HEK293 (cell line): ENCODE measurements at regions not wholly inside any gene's neighbourhood (a gene's known extent, or its start where the extent isn't known, plus 50 kb on each side); places are given as distances from the start of the nearest gene placed in this dataset.

Source experiments
- CTCF ChIA-PET: fragments of 350-600 bp; formaldehyde crosslinking; extraction: SDS; loops from one replicate; lab custom pipeline; 2021; ENCODE audit warnings: antibody characterized with exemption; lab: Yijun Ruan, JAX
- POLR2A ChIA-PET: fragments of 300-600 bp; formaldehyde crosslinking; extraction: SDS; loops from one replicate; lab custom pipeline; 2020; ENCODE audit warnings: antibody characterized with exemption, inconsistent platforms; lab: Yijun Ruan, JAX
- H3K27ac ChIP-seq: fragments of 200-500 bp; sonication (Bioruptor generic); 2 replicates; pipeline ENCODE4 v1.5.1; 2014; ENCODE audit warnings: low read depth, low read length, control low read depth, inconsistent platforms; ENCODE audit errors: extremely low read depth
- H3K36me3 ChIP-seq, 2 experiments: fragments of 200-500 bp in 1 of 2; sonication (Bioruptor generic) in 1 of 2; 1 replicate in 1 of 2; 2 replicates in 1 of 2; pipeline ENCODE4 v1.5.1; 2014 to 2017; ENCODE audit warnings: inconsistent platforms in 2 of 2, low read length in 2 of 2; ENCODE audit not compliant: control insufficient read depth in 2 of 2, insufficient read depth in 1 of 2
- H3K4me1 ChIP-seq: fragments of 200-500 bp; sonication (Bioruptor generic); 2 replicates; pipeline ENCODE4 v1.5.1; 2014; ENCODE audit warnings: mild to moderate bottlenecking, low read length, inconsistent platforms; ENCODE audit not compliant: control insufficient read depth, insufficient read depth
- H3K4me3 ChIP-seq: 2 replicates; pipeline ENCODE4 v1.5.1; 2011; ENCODE audit warnings: low read depth, mild to moderate bottlenecking, control low read depth, low read length, moderate library complexity
- H3K9me3 ChIP-seq: fragments of 200-500 bp; sonication (Bioruptor generic); 2 replicates; pipeline ENCODE4 v1.5.1; 2014; ENCODE audit warnings: low read depth, low read length, inconsistent platforms; ENCODE audit not compliant: control insufficient read depth, insufficient read depth
- GLI4 ChIP-seq: fragments of 450-650 bp; formaldehyde crosslinking; IDR thresholded peaks from 2 replicates; pipeline ENCODE4 v1.5.1; 2016; ENCODE audit warnings: missing biosample characterization, missing genetic modification characterization
- HOXA7 ChIP-seq: sonication (generic); formaldehyde crosslinking; IDR thresholded peaks from 2 replicates; pipeline ENCODE4 v1.8.1; 2022; ENCODE audit warnings: missing genetic modification reagents, borderline replicate concordance
- HOXD13 ChIP-seq: sonication (generic); formaldehyde crosslinking; IDR thresholded peaks from 2 replicates; pipeline ENCODE4 v1.8.0; 2022; ENCODE audit warnings: missing genetic modification reagents, borderline replicate concordance
- PBX3 ChIP-seq: sonication (generic); formaldehyde crosslinking; IDR thresholded peaks from 2 replicates; pipeline ENCODE4 v1.8.1; 2022; ENCODE audit warnings: mild to moderate bottlenecking, moderate library complexity, missing genetic modification reagents
- SP2 ChIP-seq: fragments of 450-650 bp; formaldehyde crosslinking; IDR thresholded peaks from 2 replicates; pipeline ENCODE4 v1.5.1; 2016; ENCODE audit warnings: missing biosample characterization, missing genetic modification characterization
- TSHZ1 ChIP-seq: fragments of 450-650 bp; formaldehyde crosslinking; IDR thresholded peaks from 2 replicates; pipeline ENCODE4 v1.5.1; 2016; ENCODE audit warnings: missing biosample characterization, missing genetic modification characterization, borderline replicate concordance
- ZBTB11 ChIP-seq: fragments of 450-650 bp; formaldehyde crosslinking; conservative IDR thresholded peaks from 2 replicates; pipeline ENCODE4 v1.5.1; 2016; ENCODE audit warnings: low read depth, missing biosample characterization, missing genetic modification characterization
- ZBTB48 ChIP-seq: fragments of 450-650 bp; formaldehyde crosslinking; IDR thresholded peaks from 2 replicates; pipeline ENCODE4 v1.5.1; 2016; ENCODE audit warnings: missing biosample characterization, missing genetic modification characterization
- ZEB2 ChIP-seq: fragments of 450-650 bp; formaldehyde crosslinking; IDR thresholded peaks from 2 replicates; pipeline ENCODE4 v1.5.1; 2016; ENCODE audit warnings: missing biosample characterization, missing genetic modification characterization
- ZFHX2 ChIP-seq: fragments of 450-650 bp; formaldehyde crosslinking; conservative IDR thresholded peaks from 2 replicates; pipeline ENCODE4 v1.5.1; 2016; ENCODE audit warnings: missing biosample characterization, missing genetic modification characterization
- ZFP37 ChIP-seq: fragments of 450-650 bp; formaldehyde crosslinking; IDR thresholded peaks from 2 replicates; pipeline ENCODE4 v1.5.1; 2016; ENCODE audit warnings: missing biosample characterization, missing genetic modification characterization
- ZNF140 ChIP-seq: fragments of 450-650 bp; formaldehyde crosslinking; IDR thresholded peaks from 2 replicates; pipeline ENCODE4 v1.5.1; 2016; ENCODE audit warnings: missing biosample characterization, missing genetic modification characterization
- ZNF174 ChIP-seq: fragments of 450-650 bp; formaldehyde crosslinking; IDR thresholded peaks from 2 replicates; pipeline ENCODE4 v1.5.0; 2017; ENCODE audit warnings: missing biosample characterization, mild to moderate bottlenecking, missing genetic modification characterization
- ZNF26 ChIP-seq: fragments of 450-650 bp; formaldehyde crosslinking; IDR thresholded peaks from 2 replicates; pipeline ENCODE4 v1.5.1; 2016; ENCODE audit warnings: missing biosample characterization, missing genetic modification characterization
- ZNF311 ChIP-seq: fragments of 450-650 bp; formaldehyde crosslinking; IDR thresholded peaks from 2 replicates; pipeline ENCODE4 v1.5.1; 2017; ENCODE audit warnings: missing biosample characterization, missing genetic modification characterization, borderline replicate concordance
- ZNF433 ChIP-seq: fragments of 450-650 bp; formaldehyde crosslinking; IDR thresholded peaks from 2 replicates; pipeline ENCODE4 v1.5.1; 2016; ENCODE audit warnings: missing biosample characterization, missing genetic modification characterization, low read depth
- ZNF548 ChIP-seq: fragments of 450-650 bp; formaldehyde crosslinking; IDR thresholded peaks from 2 replicates; pipeline ENCODE4 v1.5.1; 2016; ENCODE audit warnings: missing biosample characterization, missing genetic modification characterization
- ZNF610 ChIP-seq: fragments of 450-650 bp; formaldehyde crosslinking; IDR thresholded peaks from 2 replicates; pipeline ENCODE4 v1.5.1; 2016; ENCODE audit warnings: missing biosample characterization, missing genetic modification characterization, borderline replicate concordance
- ZNF629 ChIP-seq: fragments of 450-650 bp; formaldehyde crosslinking; IDR thresholded peaks from 2 replicates; pipeline ENCODE4 v1.5.1; 2017; ENCODE audit warnings: missing biosample characterization, missing genetic modification characterization
- ZNF645 ChIP-seq: fragments of 450-650 bp; formaldehyde crosslinking; IDR thresholded peaks from 2 replicates; pipeline ENCODE4; 2016; ENCODE audit warnings: missing biosample characterization, missing genetic modification characterization
- ZNF664 ChIP-seq: fragments of 450-650 bp; formaldehyde crosslinking; IDR thresholded peaks from 2 replicates; pipeline ENCODE4 v1.5.1; 2016; ENCODE audit warnings: missing biosample characterization, missing genetic modification characterization
- ZNF776 ChIP-seq: fragments of 450-650 bp; formaldehyde crosslinking; IDR thresholded peaks from 2 replicates; pipeline ENCODE4 v1.5.0; 2017; ENCODE audit warnings: missing biosample characterization, missing genetic modification characterization, borderline replicate concordance
- ZNF837 ChIP-seq: fragments of 450-650 bp; formaldehyde crosslinking; IDR thresholded peaks from 2 replicates; pipeline ENCODE4 v1.5.1; 2016; ENCODE audit warnings: missing biosample characterization, missing genetic modification characterization

GRCh38 chr11:70586261-70587074 is 188.1 kb downstream of the CTTN start (continued):
- TF ChIP-seq ZBTB11 (tag by site-specific recombination) = no peak
- no peak for TF ChIP-seq ZFHX2 (tag by site-specific recombination)
- no peak for TF ChIP-seq ZNF433
- TF ChIP-seq ZNF664 (tag by site-specific recombination) = no peak
- TF ChIP-seq GLI4 (tag by site-specific recombination) = no peak
- no peak for TF ChIP-seq ZNF140 (tag by site-specific recombination)
- TF ChIP-seq ZNF311 (tag by site-specific recombination) = no peak

- no peaks in the 10 kb centered on the region for H3K4me1 ChIP-seq
- no peak overlapping the region for H3K4me3 ChIP-seq
- H3K27ac ChIP-seq = no peak overlapping the region
- no peak for TF ChIP-seq ZNF610 (tag by site-specific recombination)
- no peak for TF ChIP-seq HOXA7
- TF ChIP-seq SP2 (tag by site-specific recombination) = no peak
- no peak for TF ChIP-seq HOXD13 (CRISPR knock-in tag)
- no peak for TF ChIP-seq ZFP37
- no peak for TF ChIP-seq ZNF548 (tag by site-specific recombination)
- TF ChIP-seq ZBTB48 = no peak
- TF ChIP-seq ZNF629 = no peak
- no peak for TF ChIP-seq ZNF776 (tag by site-specific recombination)
- TF ChIP-seq TSHZ1 (tag by site-specific recombination) = no peak
- TF ChIP-seq ZEB2 (tag by site-specific recombination) = no peak
- TF ChIP-seq ZNF645 (tag by site-specific recombination) = no peak
- no peak for TF ChIP-seq ZNF837
- no peak for TF ChIP-seq ZNF174
- no peak for TF ChIP-seq PBX3 (CRISPR knock-in tag)
- TF ChIP-seq ZNF26 (tag by site-specific recombination) = no peak
- H3K36me3 ChIP-seq = no peaks in the 10 kb centered on the region
- ChIA-PET POLR2A (no interaction called here), CTCF (no interaction called here)
- H3K9me3 ChIP-seq = no peaks in the 10 kb centered on the region
Measured at GRCh38 chr11:70587075-70587389, 188.7 kb downstream of the CTTN start.
